ENCODE measurements at regions not wholly inside any gene's neighbourhood (a gene's known extent, or its start where the extent isn't known, plus 50 kb on each side); places are given as distances from the start of the nearest gene placed in this dataset.

DNA sequence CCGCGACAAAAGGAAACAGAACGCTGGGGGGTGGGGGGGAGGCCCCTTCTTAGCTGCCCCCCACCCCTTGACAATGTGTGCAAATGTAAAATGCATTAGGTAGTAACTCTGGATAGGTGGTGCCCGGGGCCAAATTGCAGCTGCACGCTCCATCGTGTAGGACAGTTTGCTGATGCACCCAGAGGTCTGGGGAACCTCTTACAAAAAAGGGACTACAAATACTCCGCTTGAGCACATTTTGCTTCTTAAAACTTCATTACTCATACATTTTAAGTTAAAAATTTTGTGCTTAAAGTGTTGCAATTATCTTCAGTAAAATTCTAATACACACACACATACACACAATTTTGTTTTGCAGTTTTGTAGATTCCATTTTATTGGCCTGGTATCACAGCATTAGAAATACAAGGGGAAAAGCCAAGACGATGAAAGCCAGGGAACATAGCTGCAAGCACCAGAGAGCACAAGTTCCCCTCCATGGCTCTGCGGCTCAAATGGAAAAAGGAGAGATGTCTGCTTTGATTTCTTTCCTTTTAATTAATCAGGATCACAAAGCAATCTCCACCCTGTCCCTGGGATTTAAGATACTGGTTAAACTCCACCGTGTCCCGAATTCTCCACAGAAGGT is 582.1 kb downstream of the ZEB2 start (continued):
- TF ChIP-seq, protein P1, sequence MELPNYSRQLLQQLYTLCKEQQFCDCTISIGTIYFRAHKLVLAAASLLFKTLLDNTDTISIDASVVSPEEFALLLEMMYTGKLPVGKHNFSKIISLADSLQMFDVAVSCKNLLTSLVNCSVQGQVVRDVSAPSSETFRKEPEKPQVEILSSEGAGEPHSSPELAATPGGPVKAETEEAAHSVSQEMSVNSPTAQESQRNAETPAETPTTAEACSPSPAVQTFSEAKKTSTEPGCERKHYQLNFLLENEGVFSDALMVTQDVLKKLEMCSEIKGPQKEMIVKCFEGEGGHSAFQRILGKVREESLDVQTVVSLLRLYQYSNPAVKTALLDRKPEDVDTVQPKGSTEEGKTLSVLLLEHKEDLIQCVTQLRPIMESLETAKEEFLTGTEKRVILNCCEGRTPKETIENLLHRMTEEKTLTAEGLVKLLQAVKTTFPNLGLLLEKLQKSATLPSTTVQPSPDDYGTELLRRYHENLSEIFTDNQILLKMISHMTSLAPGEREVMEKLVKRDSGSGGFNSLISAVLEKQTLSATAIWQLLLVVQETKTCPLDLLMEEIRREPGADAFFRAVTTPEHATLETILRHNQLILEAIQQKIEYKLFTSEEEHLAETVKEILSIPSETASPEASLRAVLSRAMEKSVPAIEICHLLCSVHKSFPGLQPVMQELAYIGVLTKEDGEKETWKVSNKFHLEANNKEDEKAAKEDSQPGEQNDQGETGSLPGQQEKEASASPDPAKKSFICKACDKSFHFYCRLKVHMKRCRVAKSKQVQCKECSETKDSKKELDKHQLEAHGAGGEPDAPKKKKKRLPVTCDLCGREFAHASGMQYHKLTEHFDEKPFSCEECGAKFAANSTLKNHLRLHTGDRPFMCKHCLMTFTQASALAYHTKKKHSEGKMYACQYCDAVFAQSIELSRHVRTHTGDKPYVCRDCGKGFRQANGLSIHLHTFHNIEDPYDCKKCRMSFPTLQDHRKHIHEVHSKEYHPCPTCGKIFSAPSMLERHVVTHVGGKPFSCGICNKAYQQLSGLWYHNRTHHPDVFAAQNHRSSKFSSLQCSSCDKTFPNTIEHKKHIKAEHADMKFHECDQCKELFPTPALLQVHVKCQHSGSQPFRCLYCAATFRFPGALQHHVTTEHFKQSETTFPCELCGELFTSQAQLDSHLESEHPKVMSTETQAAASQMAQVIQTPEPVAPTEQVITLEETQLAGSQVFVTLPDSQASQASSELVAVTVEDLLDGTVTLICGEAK (IDR thresholded peaks at IDR 0.05): no peak
- TF ChIP-seq, protein P1 (CRISPR knock-in tag; IDR thresholded peaks at IDR 0.05): no peak
- no peak for TF ChIP-seq KLF6 (CRISPR knock-in tag; IDR thresholded peaks at IDR 0.05; ENCODE audit: borderline replicate concordance)
